ENCODE measurements at regions not wholly inside any gene's neighbourhood (a gene's known extent, or its start where the extent isn't known, plus 50 kb on each side); places are given as distances from the start of the nearest gene placed in this dataset.

DNA sequence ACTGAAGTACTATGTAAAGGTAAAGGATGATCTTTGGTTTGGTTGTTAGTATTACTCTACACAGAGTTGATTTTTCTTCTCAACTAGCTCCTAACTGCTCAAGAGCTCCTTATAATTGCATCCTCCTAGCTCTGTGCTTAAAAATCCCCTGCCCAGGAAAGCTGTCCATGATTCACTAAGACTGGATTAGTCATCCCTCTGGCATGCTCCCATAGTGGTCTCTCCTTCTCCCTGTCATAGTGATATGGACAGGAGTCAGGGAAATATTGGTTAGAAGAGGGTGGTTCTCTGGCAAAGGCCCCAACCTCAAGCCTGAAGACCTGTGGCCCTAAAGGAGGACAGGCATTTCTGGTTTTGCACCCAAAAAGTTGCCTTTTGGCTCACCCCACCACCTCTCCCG lies 242.3 kb upstream of the KCNIP4 start:
- H3K4me3 ChIP-seq (replicated peaks; ENCODE audit: low read depth, low read length): no peak overlapping the region
- TF ChIP-seq, protein P1, sequence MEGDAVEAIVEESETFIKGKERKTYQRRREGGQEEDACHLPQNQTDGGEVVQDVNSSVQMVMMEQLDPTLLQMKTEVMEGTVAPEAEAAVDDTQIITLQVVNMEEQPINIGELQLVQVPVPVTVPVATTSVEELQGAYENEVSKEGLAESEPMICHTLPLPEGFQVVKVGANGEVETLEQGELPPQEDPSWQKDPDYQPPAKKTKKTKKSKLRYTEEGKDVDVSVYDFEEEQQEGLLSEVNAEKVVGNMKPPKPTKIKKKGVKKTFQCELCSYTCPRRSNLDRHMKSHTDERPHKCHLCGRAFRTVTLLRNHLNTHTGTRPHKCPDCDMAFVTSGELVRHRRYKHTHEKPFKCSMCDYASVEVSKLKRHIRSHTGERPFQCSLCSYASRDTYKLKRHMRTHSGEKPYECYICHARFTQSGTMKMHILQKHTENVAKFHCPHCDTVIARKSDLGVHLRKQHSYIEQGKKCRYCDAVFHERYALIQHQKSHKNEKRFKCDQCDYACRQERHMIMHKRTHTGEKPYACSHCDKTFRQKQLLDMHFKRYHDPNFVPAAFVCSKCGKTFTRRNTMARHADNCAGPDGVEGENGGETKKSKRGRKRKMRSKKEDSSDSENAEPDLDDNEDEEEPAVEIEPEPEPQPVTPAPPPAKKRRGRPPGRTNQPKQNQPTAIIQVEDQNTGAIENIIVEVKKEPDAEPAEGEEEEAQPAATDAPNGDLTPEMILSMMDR (IDR thresholded peaks at IDR 0.05; ENCODE audit: low read length, missing control alignments): no peak
- DNase-seq (ENCODE audit: low read depth): peak; percentile 80

- no peak for DNase-seq (ENCODE audit: low read depth)
- TF ChIP-seq, protein P1 (IDR thresholded peaks at IDR 0.05; ENCODE audit: low read length, missing control alignments): no peak
- H3K4me3 ChIP-seq (replicated peaks; ENCODE audit: low read depth, low read length): no peak overlapping the region
Measured at GRCh38 chr4:22187203-22187820, 238.7 kb upstream of the KCNIP4 start.

GRCh38 chr4:22181736-22182135 lies 233.2 kb upstream of the KCNIP4 start:
- no peak for DNase-seq (ENCODE audit: low read depth)
- TF ChIP-seq, protein P1 (IDR thresholded peaks at IDR 0.05; ENCODE audit: low read length, missing control alignments): no peak
- H3K4me3 ChIP-seq (replicated peaks; ENCODE audit: low read depth, low read length): no peak overlapping the region

DNA sequence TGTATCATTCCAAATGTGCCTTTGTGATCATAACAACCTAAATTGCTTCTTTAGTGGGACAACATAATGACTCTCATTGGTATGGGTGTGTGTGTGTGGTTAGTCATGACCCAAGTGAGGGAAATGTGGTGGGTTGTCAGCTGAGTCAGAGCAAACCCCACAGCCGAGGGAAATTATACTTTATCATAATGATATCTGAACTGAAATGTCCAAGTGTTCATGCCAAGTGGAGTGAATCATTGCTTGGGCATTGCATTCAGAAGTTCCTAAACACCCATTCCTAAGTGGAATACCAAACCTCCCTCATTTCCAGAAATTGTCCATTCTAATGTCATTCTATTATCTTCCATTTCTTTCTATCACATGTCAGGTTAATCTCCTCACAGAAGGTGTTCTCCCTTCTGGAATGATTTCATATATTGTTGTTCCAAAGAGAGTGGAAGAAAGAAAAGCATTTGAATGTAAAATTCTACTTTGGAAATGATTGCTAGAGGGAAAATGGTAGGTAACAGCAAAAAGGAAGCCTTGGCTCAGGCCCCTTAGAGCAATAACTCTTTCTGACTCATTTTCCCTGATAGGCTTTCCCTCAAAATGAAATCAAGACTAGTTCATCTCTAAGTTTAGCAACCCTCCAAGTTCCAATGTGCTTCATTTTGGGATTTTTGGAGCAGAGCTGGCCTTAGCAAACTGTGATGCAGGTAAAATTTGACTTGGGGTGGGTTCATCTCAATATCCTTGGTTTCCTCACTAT lies 230.7 kb upstream of the KCNIP4 start:
- DNase-seq (ENCODE audit: low read depth): peak; percentile 90
- no peak overlapping the region for H3K4me3 ChIP-seq (replicated peaks; ENCODE audit: low read depth, low read length)
- TF ChIP-seq, protein P1 (IDR thresholded peaks at IDR 0.05; ENCODE audit: low read length, missing control alignments): no peak

GRCh38 chr4:22174640-22175039 lies 226.1 kb upstream of the KCNIP4 start:
- TF ChIP-seq, protein P1 (IDR thresholded peaks at IDR 0.05; ENCODE audit: low read length, missing control alignments): no peak

DNA sequence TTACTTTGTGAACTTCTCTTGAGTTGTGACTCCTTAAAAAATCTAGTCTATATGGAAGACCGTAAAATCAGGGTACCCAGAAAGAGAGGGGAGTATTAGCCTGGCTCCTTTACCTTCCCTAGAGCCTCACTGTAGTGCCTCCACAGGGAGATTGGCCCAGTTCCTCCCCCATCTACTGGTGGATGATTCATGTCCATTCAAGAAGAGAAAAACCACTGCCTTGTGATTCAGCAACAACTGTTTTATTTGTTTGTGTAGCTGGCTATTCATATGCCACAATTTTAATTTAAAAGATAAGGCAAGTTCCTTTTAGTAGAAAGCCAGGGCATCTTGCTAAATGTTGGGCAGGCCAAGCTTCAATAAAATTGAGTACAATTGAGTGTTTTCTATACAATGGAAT lies 221.8 kb upstream of the KCNIP4 start:
- no peak overlapping the region for H3K4me3 ChIP-seq (replicated peaks; ENCODE audit: low read depth, low read length)
- TF ChIP-seq, protein P1 (IDR thresholded peaks at IDR 0.05; ENCODE audit: low read length, missing control alignments): no peak
- peak; percentile 70 for DNase-seq (ENCODE audit: low read depth)

More at GRCh38 chr4:22174640-22175039, 226.1 kb upstream of the KCNIP4 start:
- H3K4me3 ChIP-seq (replicated peaks; ENCODE audit: low read depth, low read length): no peak overlapping the region
- no peak for DNase-seq (ENCODE audit: low read depth)

Data from fibroblast of pulmonary artery (primary cell).